ENCODE measurements at regions not wholly inside any gene's neighbourhood (a gene's known extent, or its start where the extent isn't known, plus 50 kb on each side); places are given as distances from the start of the nearest gene placed in this dataset.

GRCh38 chr2:117170897-117171296 is 643.6 kb upstream of the DDX18 start:
- no peak for TF ChIP-seq POLR2A (IDR thresholded peaks at IDR 0.05)
- no peak for TF ChIP-seq CTCF (IDR thresholded peaks at IDR 0.05)
